ENCODE measurements at regions not wholly inside any gene's neighbourhood (a gene's known extent, or its start where the extent isn't known, plus 50 kb on each side); places are given as distances from the start of the nearest gene placed in this dataset.

DNA sequence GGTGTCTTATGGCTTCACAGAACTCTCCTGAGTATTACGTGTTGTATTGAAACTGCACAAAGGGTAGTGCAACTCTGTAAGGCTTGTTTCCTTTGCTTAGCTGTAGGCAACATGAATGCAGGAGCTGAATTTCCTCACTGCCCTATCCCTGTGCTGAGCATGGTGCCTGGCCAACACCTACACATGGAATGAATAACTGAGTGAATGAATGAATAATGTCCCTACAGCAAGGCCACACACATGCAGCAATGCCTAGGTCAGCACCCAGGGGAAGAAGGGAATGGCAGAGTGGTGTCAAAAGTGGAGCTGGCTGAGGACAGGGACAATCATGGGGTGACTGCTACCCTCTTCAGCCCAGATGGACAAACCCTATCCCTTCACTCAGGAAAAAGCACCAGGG, 655.9 kb downstream of the PTPRU start:
- no peak overlapping the region for H3K27ac ChIP-seq
- ChIA-PET POLR2A (ENCODE audit: low non-redundant PET) (no interaction called here), CTCF (no interaction called here)
- no peak for DNase-seq (ENCODE audit: low spot score)
- TF ChIP-seq CTCF (conservative IDR thresholded peaks at IDR 0.05; ENCODE audit: low read depth), result no peak

GRCh38 chr1:29890201-29890959, 654.1 kb downstream of the PTPRU start:
- CTCF ChIA-PET, result no interaction called here
- TF ChIP-seq CTCF (conservative IDR thresholded peaks at IDR 0.05; ENCODE audit: low read depth), result no peak
- no peak overlapping the region for H3K27ac ChIP-seq
- DNase-seq (ENCODE audit: low spot score), result no peak
- POLR2A ChIA-PET (ENCODE audit: low non-redundant PET), result no interaction called here

DNA sequence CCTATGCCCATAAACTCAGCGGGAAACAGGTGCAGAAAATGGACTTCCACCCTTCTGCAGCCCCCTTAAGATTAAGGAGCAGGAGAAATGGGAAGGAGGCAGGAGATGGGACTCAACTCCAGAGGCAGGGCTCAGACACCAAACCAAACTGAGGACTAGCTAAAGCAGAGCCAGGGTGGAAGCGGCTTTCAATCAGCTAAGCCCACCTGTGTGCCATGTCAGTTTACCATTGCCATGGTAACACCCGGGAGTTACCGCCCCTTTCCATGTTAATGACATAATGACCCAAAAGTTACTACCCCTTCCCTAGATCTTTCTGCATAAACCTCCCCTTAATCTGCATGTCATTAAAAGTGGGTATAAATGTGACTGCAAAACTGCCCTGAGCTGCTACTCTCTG, 653.5 kb downstream of the PTPRU start:
- CTCF ChIA-PET, result no interaction called here
- no peak for TF ChIP-seq CTCF (conservative IDR thresholded peaks at IDR 0.05; ENCODE audit: low read depth)

DNA sequence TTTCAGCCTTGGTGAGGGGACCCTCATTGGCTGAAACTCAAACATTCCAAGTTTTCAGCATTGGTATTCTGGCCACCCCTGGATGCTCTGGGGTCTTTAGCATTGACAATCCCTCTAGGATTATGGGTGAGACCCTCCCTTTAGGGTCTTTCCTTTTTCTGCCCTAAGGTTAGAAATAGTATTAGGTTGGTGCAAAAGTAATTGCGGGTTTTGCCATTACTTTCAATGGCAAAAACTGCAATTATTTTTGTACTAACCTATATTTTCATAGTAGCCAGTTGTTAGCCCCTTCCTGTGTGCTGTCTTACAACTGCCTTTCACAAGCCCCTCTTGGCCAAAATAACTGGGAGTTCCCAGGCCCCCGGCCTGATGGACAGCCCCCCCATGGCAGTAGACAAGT, 648.4 kb downstream of the PTPRU start:
- ChIA-PET POLR2A (ENCODE audit: low non-redundant PET) (no interaction called here), CTCF (no interaction called here)
- DNase-seq (ENCODE audit: low spot score), result no peak
- H3K27ac ChIP-seq, result no peak overlapping the region
- no peak for TF ChIP-seq CTCF (conservative IDR thresholded peaks at IDR 0.05; ENCODE audit: low read depth)

More for the DNA sequence above, 653.5 kb downstream of the PTPRU start:
- no peak overlapping the region for H3K27ac ChIP-seq
- no peak for DNase-seq (ENCODE audit: low spot score)
- POLR2A ChIA-PET (ENCODE audit: low non-redundant PET), result no interaction called here

GRCh38 chr1:29883986-29884385, 647.7 kb downstream of the PTPRU start:
- TF ChIP-seq CTCF (conservative IDR thresholded peaks at IDR 0.05; ENCODE audit: low read depth), result no peak
- DNase-seq (ENCODE audit: low spot score), result no peak
- POLR2A ChIA-PET (ENCODE audit: low non-redundant PET), result no interaction called here
- no peak overlapping the region for H3K27ac ChIP-seq
- CTCF ChIA-PET, result no interaction called here

- no peak overlapping the region for H3K27ac ChIP-seq
- POLR2A ChIA-PET (ENCODE audit: low non-redundant PET), result interaction anchor here (0.7 kb wide), 1 partner anchor 17 kb away, joined by 3 read pairs; no protein-coding TSS in a partner anchor
- CTCF ChIA-PET, result no interaction called here
- TF ChIP-seq CTCF (conservative IDR thresholded peaks at IDR 0.05; ENCODE audit: low read depth), result no peak
- DNase-seq (ENCODE audit: low spot score), result no peak
Observed at GRCh38 chr1:29883411-29883832, 647.1 kb downstream of the PTPRU start.

All from RWPE1 (cell line).